Ovary (tissue), 3 donors: ENCODE measurements at regions not wholly inside any gene's neighbourhood (a gene's known extent, or its start where the extent isn't known, plus 50 kb on each side); places are given as distances from the start of the nearest gene placed in this dataset.

Source experiments
- EP300 ChIP-seq: sonication (generic); formaldehyde crosslinking; IDR thresholded peaks from one replicate; pipeline ENCODE4 v1.6.1; 2017; ENCODE audit warnings: antibody characterized with exemption
- TF ChIP-seq, protein P1 (sequence below), 3 donors: fragments of 450-650 bp in 2 of 3; fragments of 200-600 bp in 1 of 3; IDR thresholded peaks; one replicate each; pipeline versions ENCODE4 v1.5.1 to v1.8.0; 2016 to 2022; ENCODE audit warnings: antibody characterized with exemption in 3 of 3, mild to moderate bottlenecking in 1 of 3
- donor health status: DM: no; HTN: no; CAD: no.

DNA sequence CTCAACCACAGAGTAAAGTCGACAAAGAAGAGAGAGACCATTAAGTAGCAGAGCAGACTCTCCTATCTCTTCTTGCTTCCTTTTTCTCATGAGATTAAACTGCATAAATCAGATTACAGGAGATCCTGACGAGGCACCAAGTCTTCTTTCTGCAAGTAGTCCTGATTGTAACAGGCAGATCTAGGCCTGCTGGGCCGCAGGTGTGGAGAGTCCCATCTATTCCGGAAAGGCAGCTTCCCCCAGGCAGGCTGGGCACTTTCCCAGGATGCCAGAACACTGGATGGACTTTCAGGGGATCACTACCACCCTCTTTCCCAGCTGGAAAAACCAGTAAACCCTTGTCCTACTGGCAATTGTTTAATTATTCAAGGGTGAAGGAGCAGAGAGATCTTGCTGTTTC, 173.0 kb upstream of the CADM1 start:
- TF ChIP-seq, protein P1, sequence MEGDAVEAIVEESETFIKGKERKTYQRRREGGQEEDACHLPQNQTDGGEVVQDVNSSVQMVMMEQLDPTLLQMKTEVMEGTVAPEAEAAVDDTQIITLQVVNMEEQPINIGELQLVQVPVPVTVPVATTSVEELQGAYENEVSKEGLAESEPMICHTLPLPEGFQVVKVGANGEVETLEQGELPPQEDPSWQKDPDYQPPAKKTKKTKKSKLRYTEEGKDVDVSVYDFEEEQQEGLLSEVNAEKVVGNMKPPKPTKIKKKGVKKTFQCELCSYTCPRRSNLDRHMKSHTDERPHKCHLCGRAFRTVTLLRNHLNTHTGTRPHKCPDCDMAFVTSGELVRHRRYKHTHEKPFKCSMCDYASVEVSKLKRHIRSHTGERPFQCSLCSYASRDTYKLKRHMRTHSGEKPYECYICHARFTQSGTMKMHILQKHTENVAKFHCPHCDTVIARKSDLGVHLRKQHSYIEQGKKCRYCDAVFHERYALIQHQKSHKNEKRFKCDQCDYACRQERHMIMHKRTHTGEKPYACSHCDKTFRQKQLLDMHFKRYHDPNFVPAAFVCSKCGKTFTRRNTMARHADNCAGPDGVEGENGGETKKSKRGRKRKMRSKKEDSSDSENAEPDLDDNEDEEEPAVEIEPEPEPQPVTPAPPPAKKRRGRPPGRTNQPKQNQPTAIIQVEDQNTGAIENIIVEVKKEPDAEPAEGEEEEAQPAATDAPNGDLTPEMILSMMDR (IDR thresholded peaks at IDR 0.05) = no peak
- no peak for TF ChIP-seq EP300
